ENCODE measurements at regions not wholly inside any gene's neighbourhood (a gene's known extent, or its start where the extent isn't known, plus 50 kb on each side); places are given as distances from the start of the nearest gene placed in this dataset.

GRCh38 chr4:189771696-189772361 is 168.8 kb upstream of the FRG1 start:
- Mint-ChIP-seq H3K9me3 (peaks cover 48% of the 10 kb centered on the region), H3K27ac (no peak overlapping the region), H3K27me3 (ENCODE audit: low read depth) (no peaks in the 10 kb centered on the region), H3K4me3 (no peak overlapping the region), H3K36me3 (ENCODE audit: low read depth) (no peaks in the 10 kb centered on the region), H3K4me1 (no peaks in the 10 kb centered on the region)
- TF ChIP-seq CTCF (IDR thresholded peaks at IDR 0.05; ENCODE audit: unreplicated experiment in 3 of 3): no peak

- peaks cover 50% of the 10 kb centered on the region for H3K9me3 Mint-ChIP-seq
- TF ChIP-seq CTCF (IDR thresholded peaks at IDR 0.05; ENCODE audit: unreplicated experiment in 3 of 3): no peak
- H3K36me3 Mint-ChIP-seq (ENCODE audit: low read depth): no peaks in the 10 kb centered on the region
- H3K4me1 Mint-ChIP-seq: no peaks in the 10 kb centered on the region
- H3K27me3 Mint-ChIP-seq (ENCODE audit: low read depth): no peaks in the 10 kb centered on the region
- no peak overlapping the region for H3K4me3 Mint-ChIP-seq
- no peak overlapping the region for H3K27ac Mint-ChIP-seq
These were observed 166.8 kb upstream of the FRG1 start for GRCh38 chr4:189773909-189774308.

- Mint-ChIP-seq H3K4me1 (no peaks in the 10 kb centered on the region), H3K36me3 (ENCODE audit: low read depth) (no peaks in the 10 kb centered on the region), H3K27ac (no peak overlapping the region), H3K9me3 (peaks cover 63% of the 10 kb centered on the region), H3K27me3 (ENCODE audit: low read depth) (no peaks in the 10 kb centered on the region), H3K4me3 (no peak overlapping the region)
- TF ChIP-seq CTCF (IDR thresholded peaks at IDR 0.05; ENCODE audit: unreplicated experiment in 3 of 3): no peak
These were observed 161.2 kb upstream of the FRG1 start for GRCh38 chr4:189779281-189779980.

- H3K4me1 Mint-ChIP-seq: no peaks in the 10 kb centered on the region
- H3K36me3 Mint-ChIP-seq (ENCODE audit: low read depth): no peaks in the 10 kb centered on the region
- no peak overlapping the region for H3K4me3 Mint-ChIP-seq
- TF ChIP-seq CTCF (IDR thresholded peaks at IDR 0.05; ENCODE audit: unreplicated experiment in 3 of 3): no peak
- H3K9me3 Mint-ChIP-seq: peaks cover 62% of the 10 kb centered on the region
- H3K27ac Mint-ChIP-seq: no peak overlapping the region
- no peaks in the 10 kb centered on the region for H3K27me3 Mint-ChIP-seq (ENCODE audit: low read depth)
These were observed 160.3 kb upstream of the FRG1 start for GRCh38 chr4:189780391-189780790.

GRCh38 chr4:189784651-189785050 is 156.0 kb upstream of the FRG1 start:
- no peaks in the 10 kb centered on the region for H3K4me1 Mint-ChIP-seq
- no peak for TF ChIP-seq CTCF (IDR thresholded peaks at IDR 0.05; ENCODE audit: unreplicated experiment in 3 of 3)
- H3K36me3 Mint-ChIP-seq (ENCODE audit: low read depth): no peaks in the 10 kb centered on the region
- H3K27ac Mint-ChIP-seq: no peak overlapping the region
- no peak overlapping the region for H3K4me3 Mint-ChIP-seq
- peaks cover 4% of the 10 kb centered on the region for H3K27me3 Mint-ChIP-seq (ENCODE audit: low read depth)
- H3K9me3 Mint-ChIP-seq: peaks cover 69% of the 10 kb centered on the region

- TF ChIP-seq CTCF (IDR thresholded peaks at IDR 0.05; ENCODE audit: unreplicated experiment in 3 of 3): no peak
- Mint-ChIP-seq H3K4me1 (no peaks in the 10 kb centered on the region), H3K4me3 (no peak overlapping the region), H3K36me3 (ENCODE audit: low read depth) (no peaks in the 10 kb centered on the region), H3K9me3 (peaks cover 71% of the 10 kb centered on the region), H3K27ac (no peak overlapping the region), H3K27me3 (ENCODE audit: low read depth) (peaks cover 4% of the 10 kb centered on the region)
These were observed 155.4 kb upstream of the FRG1 start for GRCh38 chr4:189785257-189785656.

Measured in nephron (organoid).